Coronary artery (tissue), 2 donors: ENCODE measurements at regions not wholly inside any gene's neighbourhood (a gene's known extent, or its start where the extent isn't known, plus 50 kb on each side); places are given as distances from the start of the nearest gene placed in this dataset.

Source experiments
- DNase-seq: peaks from one replicate; pipeline ENCODE4 v3.0.0-alpha.2; 2017; ENCODE audit warnings: low spot score
- H3K27ac ChIP-seq, 2 donors: fragments of 200-600 bp; sonication (generic); one replicate each; pipeline ENCODE4 v1.5.1; 2016 to 2019
- H3K4me3 ChIP-seq: fragments of 200-600 bp; sonication (generic); 2 replicates; pipeline ENCODE4 v1.5.1; 2016; ENCODE audit warnings: mild to moderate bottlenecking, moderate library complexity
- TF ChIP-seq, protein P1 (sequence below): fragments of 200-600 bp; sonication (generic); IDR thresholded peaks from one replicate; pipeline ENCODE4 v1.5.1; 2019; ENCODE audit warnings: antibody characterized with exemption

DNA sequence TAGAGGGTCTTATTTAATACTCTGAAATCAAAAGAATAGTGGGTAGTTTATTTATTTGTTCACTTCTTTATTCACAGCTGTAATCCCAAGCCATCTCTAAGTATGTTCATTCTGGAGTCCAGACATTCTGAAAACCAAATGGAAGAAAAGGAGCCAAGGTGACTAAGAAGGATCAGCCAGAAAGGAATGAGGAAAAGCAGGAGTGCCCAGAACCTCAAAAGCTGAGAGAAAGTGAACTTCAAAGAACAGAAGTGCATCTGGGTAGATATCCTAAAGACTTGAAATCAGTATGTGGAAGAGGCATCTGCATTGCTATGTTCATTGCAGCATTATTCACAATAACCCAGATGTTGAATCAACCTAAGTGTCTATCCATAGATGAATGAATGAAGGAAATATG is 94.8 kb downstream of the VIP start:
- TF ChIP-seq, protein P1, sequence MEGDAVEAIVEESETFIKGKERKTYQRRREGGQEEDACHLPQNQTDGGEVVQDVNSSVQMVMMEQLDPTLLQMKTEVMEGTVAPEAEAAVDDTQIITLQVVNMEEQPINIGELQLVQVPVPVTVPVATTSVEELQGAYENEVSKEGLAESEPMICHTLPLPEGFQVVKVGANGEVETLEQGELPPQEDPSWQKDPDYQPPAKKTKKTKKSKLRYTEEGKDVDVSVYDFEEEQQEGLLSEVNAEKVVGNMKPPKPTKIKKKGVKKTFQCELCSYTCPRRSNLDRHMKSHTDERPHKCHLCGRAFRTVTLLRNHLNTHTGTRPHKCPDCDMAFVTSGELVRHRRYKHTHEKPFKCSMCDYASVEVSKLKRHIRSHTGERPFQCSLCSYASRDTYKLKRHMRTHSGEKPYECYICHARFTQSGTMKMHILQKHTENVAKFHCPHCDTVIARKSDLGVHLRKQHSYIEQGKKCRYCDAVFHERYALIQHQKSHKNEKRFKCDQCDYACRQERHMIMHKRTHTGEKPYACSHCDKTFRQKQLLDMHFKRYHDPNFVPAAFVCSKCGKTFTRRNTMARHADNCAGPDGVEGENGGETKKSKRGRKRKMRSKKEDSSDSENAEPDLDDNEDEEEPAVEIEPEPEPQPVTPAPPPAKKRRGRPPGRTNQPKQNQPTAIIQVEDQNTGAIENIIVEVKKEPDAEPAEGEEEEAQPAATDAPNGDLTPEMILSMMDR, result no peak

GRCh38 chr6:152846825-152847224 is 96.2 kb downstream of the VIP start:
- Histone ChIP-seq H3K27ac (no peak overlapping the region), H3K4me3 (no peak overlapping the region)
- DNase-seq, result no peak
- TF ChIP-seq, protein P1, result no peak

More for the DNA sequence above, 94.8 kb downstream of the VIP start:
- DNase-seq, result no peak
- Histone ChIP-seq H3K27ac (no peak overlapping the region), H3K4me3 (no peak overlapping the region)

GRCh38 chr6:152848919-152849318 is 98.3 kb downstream of the VIP start:
- Histone ChIP-seq H3K4me3 (no peak overlapping the region), H3K27ac (no peak overlapping the region)
- no peak for DNase-seq
- TF ChIP-seq, protein P1, result no peak

- TF ChIP-seq, protein P1, result no peak
- H3K4me3 ChIP-seq, result no peak overlapping the region
- no peak overlapping the region for H3K27ac ChIP-seq
- DNase-seq, result no peak
These were observed 103.6 kb downstream of the VIP start for GRCh38 chr6:152854086-152854795.

- TF ChIP-seq, protein P1, result no peak
- DNase-seq, result no peak
- H3K27ac ChIP-seq, result no peak overlapping the region
- no peak overlapping the region for H3K4me3 ChIP-seq
These were observed 107.5 kb downstream of the VIP start for GRCh38 chr6:152858141-152858540.

DNA sequence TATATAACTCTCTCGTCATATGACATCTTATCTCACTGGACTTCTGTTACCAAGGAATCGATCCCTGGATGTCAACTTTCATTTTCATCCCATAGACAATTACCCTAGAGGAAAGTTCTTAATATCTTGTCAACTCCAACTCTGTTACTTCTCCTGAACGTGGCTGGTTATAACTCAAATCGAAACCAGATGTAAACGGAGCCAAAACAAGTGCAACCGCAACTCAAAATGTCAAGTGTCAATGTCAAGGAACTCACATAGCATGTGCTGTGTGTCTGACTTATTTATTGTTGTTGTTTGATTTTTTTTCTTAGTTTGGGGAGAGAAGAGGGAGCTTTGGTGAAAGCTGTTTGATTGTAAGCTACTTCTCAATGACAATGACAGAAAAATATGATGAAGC is 108.6 kb downstream of the VIP start:
- no peak overlapping the region for H3K27ac ChIP-seq

More for the DNA sequence above, 108.6 kb downstream of the VIP start:
- TF ChIP-seq, protein P1, result no peak
- no peak for DNase-seq
- H3K4me3 ChIP-seq, result no peak overlapping the region
